ENCODE measurements at regions not wholly inside any gene's neighbourhood (a gene's known extent, or its start where the extent isn't known, plus 50 kb on each side); places are given as distances from the start of the nearest gene placed in this dataset.

DNA sequence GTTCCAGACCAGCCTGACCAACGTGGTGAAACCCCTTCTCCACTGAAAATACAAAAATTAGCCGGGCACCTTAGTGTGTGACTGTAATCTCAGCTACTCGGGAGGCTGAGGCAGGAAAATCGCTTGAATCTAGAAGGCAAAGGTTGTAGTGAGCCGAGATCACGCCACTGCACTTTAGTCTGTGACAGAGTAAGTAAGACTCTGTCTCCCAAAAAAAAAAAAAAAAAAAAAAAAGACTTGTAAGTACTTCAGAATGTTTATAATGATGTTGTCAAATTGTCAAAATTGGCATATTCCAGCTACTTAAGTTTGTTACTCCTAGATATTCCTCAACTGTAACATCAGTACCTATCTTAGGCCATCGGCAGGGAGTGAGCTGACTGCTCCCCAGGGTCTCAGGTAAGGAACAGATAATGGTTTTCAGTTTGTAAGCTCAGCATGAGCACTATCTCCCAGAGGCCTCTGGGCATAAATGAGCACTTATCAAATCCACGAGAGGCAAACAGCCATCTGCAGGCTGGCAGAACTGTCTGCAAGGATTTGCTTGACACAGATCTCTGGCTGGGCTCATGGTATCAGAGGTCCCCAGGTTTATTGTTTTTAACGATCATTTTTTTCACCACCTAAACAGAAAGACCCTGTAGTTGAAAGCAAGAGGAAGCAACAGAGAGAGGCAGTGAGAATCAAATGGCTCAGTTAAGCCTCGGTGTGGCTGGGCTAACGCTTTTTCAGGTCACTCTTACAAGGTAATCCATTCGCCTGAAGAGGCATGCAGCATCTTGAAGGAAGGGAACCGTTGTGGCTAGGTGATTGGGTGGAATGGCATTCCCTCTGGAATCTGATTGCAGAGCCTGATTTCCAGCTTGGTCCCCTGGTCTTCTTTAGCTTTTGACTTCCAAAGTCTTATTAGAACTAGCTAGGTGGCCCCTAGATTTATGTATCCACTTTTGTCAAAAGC lies 115.9 kb downstream of the LY86 start:
- H3K27ac ChIP-seq, result no peak overlapping the region
- no peak for TF ChIP-seq ZFX (IDR thresholded peaks at IDR 0.05)
- no peak for TF ChIP-seq CTCF (conservative IDR thresholded peaks at IDR 0.05)

- TF ChIP-seq CTCF (conservative IDR thresholded peaks at IDR 0.05) (no peak), ZFX (IDR thresholded peaks at IDR 0.05) (no peak)
- no peak overlapping the region for H3K27ac ChIP-seq
Measured at GRCh38 chr6:6705061-6705425, 116.5 kb downstream of the LY86 start.

- TF ChIP-seq ZFX (IDR thresholded peaks at IDR 0.05), result no peak
- TF ChIP-seq CTCF (conservative IDR thresholded peaks at IDR 0.05), result no peak
- H3K27ac ChIP-seq, result peak overlapping the region; percentile 0; the same call in 1 of the 2 replicates
Measured at GRCh38 chr6:6705915-6706675, 117.6 kb downstream of the LY86 start.

- TF ChIP-seq CTCF (conservative IDR thresholded peaks at IDR 0.05), result no peak
- TF ChIP-seq ZFX (IDR thresholded peaks at IDR 0.05), result no peak
- H3K27ac ChIP-seq, result no peak overlapping the region
Measured at GRCh38 chr6:6707143-6707542, 118.6 kb downstream of the LY86 start.

DNA sequence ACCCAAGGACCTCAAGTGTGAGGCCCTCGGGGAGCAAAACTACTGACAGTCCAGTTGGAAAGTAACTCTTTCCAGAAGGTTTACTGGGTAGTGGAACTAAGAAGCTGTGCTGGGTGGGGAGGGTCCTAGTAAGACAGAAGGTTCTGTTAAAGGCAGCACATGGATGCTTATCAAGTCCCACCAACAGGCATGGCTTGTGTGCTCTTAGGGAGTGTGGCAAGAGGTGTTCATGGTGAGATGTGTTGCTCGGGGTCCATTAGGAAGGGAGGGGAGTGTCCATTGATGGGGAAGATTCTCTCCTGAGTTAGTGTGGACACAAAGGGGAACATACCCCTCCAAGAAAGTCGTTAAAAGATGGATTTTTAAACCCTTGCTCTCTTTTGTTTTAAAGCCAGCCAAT lies 120.6 kb downstream of the LY86 start:
- no peak overlapping the region for H3K27ac ChIP-seq
- TF ChIP-seq ZFX (IDR thresholded peaks at IDR 0.05) (no peak), CTCF (conservative IDR thresholded peaks at IDR 0.05) (no peak)

GRCh38 chr6:6711031-6711785 lies 122.7 kb downstream of the LY86 start:
- TF ChIP-seq ZFX (IDR thresholded peaks at IDR 0.05), result no peak
- TF ChIP-seq CTCF (conservative IDR thresholded peaks at IDR 0.05), result no peak
- no peak overlapping the region for H3K27ac ChIP-seq
